GM19193 (cell line): ENCODE measurements at regions not wholly inside any gene's neighbourhood (a gene's known extent, or its start where the extent isn't known, plus 50 kb on each side); places are given as distances from the start of the nearest gene placed in this dataset.

Source experiments
- POLR2A ChIP-seq: IDR thresholded peaks from 4 replicates; pipeline ENCODE4 v1.6.1; 2011; ENCODE audit not compliant: insufficient read depth, insufficient read length; ENCODE audit errors: extremely low read depth

- TF ChIP-seq POLR2A: no peak
Observed at GRCh38 chr1:212518188-212519054, 85.7 kb downstream of the NENF start.

GRCh38 chr1:212519131-212519530 lies 86.4 kb downstream of the NENF start:
- no peak for TF ChIP-seq POLR2A

- no peak for TF ChIP-seq POLR2A
Observed at GRCh38 chr1:212520299-212520698, 87.6 kb downstream of the NENF start.

- TF ChIP-seq POLR2A: no peak
Observed at GRCh38 chr1:212520746-212521145, 87.8 kb upstream of the ATF3 start.

GRCh38 chr1:212525479-212526110 lies 83.0 kb upstream of the ATF3 start:
- no peak for TF ChIP-seq POLR2A

GRCh38 chr1:212526111-212526491 lies 82.5 kb upstream of the ATF3 start:
- no peak for TF ChIP-seq POLR2A

- TF ChIP-seq POLR2A: no peak
Observed at GRCh38 chr1:212528501-212528900, 80.1 kb upstream of the ATF3 start.

- no peak for TF ChIP-seq POLR2A
Observed at GRCh38 chr1:212529211-212529741, 79.3 kb upstream of the ATF3 start.

- no peak for TF ChIP-seq POLR2A
Observed at GRCh38 chr1:212531267-212531666, 77.3 kb upstream of the ATF3 start.

GRCh38 chr1:212531796-212532195 lies 76.8 kb upstream of the ATF3 start:
- TF ChIP-seq POLR2A: no peak

- TF ChIP-seq POLR2A: no peak
Observed at GRCh38 chr1:212532469-212533147, 76.0 kb upstream of the ATF3 start.

GRCh38 chr1:212533148-212533517 lies 75.4 kb upstream of the ATF3 start:
- TF ChIP-seq POLR2A: no peak

GRCh38 chr1:212536586-212536985 lies 72.0 kb upstream of the ATF3 start:
- no peak for TF ChIP-seq POLR2A

- no peak for TF ChIP-seq POLR2A
Observed at GRCh38 chr1:212537610-212538009, 71.0 kb upstream of the ATF3 start.

- no peak for TF ChIP-seq POLR2A
Observed at GRCh38 chr1:212539737-212540430, 68.7 kb upstream of the ATF3 start.
